ENCODE measurements at regions not wholly inside any gene's neighbourhood (a gene's known extent, or its start where the extent isn't known, plus 50 kb on each side); places are given as distances from the start of the nearest gene placed in this dataset.

- TF ChIP-seq YY1 (IDR thresholded peaks at IDR 0.05) (no peak), ZBTB33 (IDR thresholded peaks at IDR 0.05) (no peak), CTCF (IDR thresholded peaks at IDR 0.05; ENCODE audit: low read depth, low read length, missing input control) (no peak), MAX (IDR thresholded peaks at IDR 0.05) (no peak), SP1 (IDR thresholded peaks at IDR 0.05) (no peak), EGR1 (IDR thresholded peaks at IDR 0.05; ENCODE audit: low read depth in 2 of 2) (no peak), TAF1 (conservative IDR thresholded peaks at IDR 0.05) (no peak), RAD21 (IDR thresholded peaks at IDR 0.05) (no peak), JUND (IDR thresholded peaks at IDR 0.05) (no peak), REST (IDR thresholded peaks at IDR 0.05) (no peak), GABPA (IDR thresholded peaks at IDR 0.05 in 1 of 2, conservative IDR thresholded peaks at IDR 0.05 in 1 of 2) (no peak)
Measured at GRCh38 chr20:6864740-6865139, 97.3 kb downstream of the BMP2 start.

All from liver (tissue), 3 donors.